GM18868 (cell line): ENCODE measurements at regions not wholly inside any gene's neighbourhood (a gene's known extent, or its start where the extent isn't known, plus 50 kb on each side); places are given as distances from the start of the nearest gene placed in this dataset.

Experiments
- ATAC-seq: cut with Tn5 transposase; IDR thresholded peaks from one replicate; pipeline ENCODE4 v1.9.1; 2021; ENCODE audit warnings: mild to moderate bottlenecking, moderate library complexity; ENCODE audit not compliant: unreplicated experiment

DNA sequence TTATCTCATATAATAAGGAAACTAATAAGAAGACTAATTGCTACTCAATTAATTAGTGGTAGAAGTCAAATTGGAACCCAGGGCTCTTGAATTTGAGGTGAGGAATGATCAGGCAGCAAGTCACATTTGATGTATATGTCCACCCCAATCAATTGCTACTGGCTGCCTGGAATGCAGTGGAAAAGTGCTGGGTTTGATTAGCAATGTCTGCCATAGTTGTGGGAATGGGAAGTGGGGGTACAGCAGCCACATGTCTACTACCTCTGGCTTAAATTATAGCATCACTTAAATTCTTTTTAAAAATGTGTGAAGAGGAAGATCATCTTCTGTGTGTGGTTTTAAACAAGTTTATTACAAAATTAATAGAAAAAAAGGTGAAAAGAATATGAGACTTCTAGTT lies 50.8 kb upstream of the NAV2 start:
- no peak for ATAC-seq

DNA sequence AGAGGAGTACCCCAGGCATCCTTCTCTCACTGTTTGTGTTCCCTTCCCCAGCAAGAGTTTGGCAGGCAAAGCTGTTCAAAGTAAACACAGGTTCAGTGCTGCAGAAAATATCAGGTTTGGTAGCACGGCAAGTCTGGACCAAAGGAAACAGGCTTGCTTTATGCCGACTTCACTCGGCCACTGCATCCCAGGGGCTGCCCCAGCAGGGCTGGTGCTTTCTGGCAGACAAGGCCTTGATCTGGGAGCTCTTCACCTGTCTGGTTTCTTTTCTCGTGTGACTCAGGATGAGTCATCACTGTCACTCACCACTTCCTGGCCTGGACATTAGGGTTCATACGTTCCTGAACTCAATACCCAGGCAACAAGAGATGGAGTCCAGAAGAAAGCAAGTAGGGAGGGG lies 52.6 kb upstream of the NAV2 start:
- peak; percentile 100 for ATAC-seq

DNA sequence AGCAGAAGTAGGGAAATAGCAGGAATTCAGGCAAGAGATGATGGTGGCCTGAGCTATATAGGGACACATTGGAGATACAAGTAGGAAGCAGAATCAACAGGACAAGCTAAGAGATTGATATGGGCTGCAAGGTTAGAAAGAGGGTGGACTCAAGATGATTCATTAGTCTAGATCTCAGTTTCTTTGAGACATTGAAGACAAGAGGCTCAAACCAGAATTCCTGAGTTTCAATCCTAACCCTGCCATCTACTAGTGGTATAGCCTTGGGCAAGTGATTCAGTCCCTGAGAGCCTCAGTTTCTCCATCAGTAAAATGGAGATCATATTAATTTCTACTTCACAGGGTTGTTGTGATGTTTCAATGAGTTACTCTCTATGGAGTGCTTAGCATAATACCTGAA lies 53.1 kb upstream of the NAV2 start:
- ATAC-seq = no peak

DNA sequence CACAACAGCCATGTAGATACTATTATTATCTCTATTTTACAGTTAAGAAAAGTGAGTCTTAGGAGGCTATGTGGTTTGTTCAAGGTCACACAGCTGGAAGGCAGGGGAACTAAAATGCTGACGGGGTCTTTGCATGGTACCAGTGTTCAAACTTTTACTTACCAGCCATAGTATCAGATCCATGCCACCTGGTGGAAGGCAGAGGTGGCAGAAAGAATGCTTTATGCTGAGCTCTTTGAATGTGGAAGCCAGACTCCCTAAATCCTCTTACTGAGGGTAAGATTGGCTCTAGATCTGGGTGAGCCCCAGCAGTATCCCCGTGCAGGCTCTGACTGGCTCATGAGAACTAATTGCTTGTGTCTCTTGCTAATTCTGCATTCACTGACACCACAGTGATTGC lies 54.3 kb upstream of the NAV2 start:
- ATAC-seq = no peak

DNA sequence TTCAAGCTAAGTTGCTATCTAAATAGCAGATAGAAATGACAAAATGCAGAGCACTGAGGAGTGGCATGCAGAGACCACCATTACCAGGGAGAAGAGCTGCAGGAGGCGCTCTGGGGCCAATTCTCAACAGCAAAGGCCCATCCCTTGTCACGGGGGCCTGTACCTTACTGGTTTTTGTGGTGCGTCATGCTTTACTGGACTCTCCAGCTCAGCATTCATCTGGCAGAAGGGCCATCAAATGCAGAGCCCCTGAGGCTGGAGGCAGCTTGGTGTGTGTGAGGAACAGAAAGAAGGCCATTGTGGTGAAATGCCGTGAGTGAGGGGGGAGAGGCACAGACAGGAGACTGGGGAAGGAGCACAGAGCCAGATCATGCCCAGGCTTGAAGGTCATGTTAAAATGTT lies 56.5 kb upstream of the NAV2 start:
- ATAC-seq = no peak

GRCh38 chr11:19652623-19653375 lies 59.8 kb upstream of the NAV2 start:
- no peak for ATAC-seq

- no peak for ATAC-seq
Observed at GRCh38 chr11:19651653-19652052, 61.0 kb upstream of the NAV2 start.

DNA sequence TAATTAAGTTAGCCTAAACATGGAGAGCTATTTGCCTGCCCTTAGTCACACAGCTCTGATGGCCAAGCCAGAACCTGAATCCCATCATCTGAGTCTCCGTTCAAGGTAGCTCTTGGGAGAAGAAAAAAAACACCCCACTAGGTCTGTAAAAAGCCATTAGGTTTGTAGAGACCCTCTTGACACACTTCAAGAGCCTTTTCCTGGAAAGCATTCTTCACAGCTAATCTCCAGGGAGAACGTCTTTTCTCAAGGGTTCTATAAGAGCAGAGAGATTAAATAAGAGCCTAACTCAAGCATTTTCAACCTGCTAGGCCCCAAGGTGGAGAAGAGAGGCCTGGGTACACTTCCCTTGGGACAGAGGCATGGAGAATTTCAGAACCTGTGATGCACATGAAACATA lies 61.6 kb upstream of the NAV2 start:
- no peak for ATAC-seq

DNA sequence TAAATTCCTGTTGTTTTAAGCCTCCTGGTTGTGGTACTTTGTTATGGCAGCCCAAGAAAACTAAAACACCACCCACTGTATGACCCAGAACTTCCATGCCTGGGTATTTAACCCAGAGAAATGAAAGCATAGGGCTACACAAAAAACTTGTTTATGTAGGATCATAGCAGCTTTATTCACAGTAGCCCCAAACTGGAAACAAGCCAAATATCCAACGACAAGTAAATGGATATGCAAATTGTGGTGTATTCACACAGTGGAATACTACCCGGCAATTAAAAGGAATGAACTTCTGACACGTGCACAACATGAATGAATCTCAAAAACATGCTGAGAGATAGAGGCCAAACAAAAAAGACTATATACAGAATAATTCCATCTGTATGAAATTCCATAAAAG lies 62.2 kb upstream of the NAV2 start:
- no peak for ATAC-seq

GRCh38 chr11:19649751-19650150 lies 62.9 kb upstream of the NAV2 start:
- no peak for ATAC-seq

- no peak for ATAC-seq
Observed at GRCh38 chr11:19648321-19648720, 64.3 kb upstream of the NAV2 start.

DNA sequence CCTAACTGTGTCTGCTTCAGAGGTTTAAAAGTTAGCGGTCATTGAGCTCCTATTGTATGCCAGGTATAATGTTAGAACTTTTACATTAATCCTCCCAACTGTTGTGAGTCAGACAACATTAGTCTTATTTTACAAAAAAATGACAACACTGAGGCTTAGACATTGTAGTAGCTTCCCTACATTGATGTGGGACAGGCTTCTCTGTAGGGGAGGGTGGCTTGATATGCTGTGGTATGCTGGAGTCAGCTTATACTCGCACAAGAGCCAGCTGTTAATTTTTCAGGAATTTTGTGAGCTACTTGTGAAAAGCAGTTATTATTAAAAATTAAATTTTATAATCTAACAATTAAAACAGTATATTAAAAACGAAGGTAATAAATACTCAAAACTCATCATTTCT lies 64.8 kb upstream of the NAV2 start:
- ATAC-seq = no peak

DNA sequence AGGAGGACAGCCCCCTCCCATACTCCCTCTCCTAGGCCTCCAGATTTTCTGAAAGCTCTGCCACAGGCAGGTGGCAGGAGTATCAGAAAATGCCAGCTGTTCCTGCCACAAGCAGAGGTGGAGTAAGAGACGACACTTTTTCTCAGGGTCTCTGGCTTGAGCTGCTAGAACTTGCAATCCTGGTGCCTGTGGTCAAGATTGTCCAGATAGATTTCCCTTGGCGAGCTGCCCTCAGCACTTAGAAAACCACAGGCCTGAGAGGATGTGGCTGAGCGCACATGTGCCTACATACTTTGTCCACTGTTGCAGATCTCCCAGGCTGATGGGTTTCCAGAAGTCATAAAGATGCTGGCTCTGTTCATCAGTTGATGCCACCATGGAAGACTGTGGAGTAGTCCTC lies 65.7 kb upstream of the NAV2 start:
- ATAC-seq = no peak

GRCh38 chr11:19646308-19646707 lies 66.3 kb upstream of the NAV2 start:
- ATAC-seq = no peak

DNA sequence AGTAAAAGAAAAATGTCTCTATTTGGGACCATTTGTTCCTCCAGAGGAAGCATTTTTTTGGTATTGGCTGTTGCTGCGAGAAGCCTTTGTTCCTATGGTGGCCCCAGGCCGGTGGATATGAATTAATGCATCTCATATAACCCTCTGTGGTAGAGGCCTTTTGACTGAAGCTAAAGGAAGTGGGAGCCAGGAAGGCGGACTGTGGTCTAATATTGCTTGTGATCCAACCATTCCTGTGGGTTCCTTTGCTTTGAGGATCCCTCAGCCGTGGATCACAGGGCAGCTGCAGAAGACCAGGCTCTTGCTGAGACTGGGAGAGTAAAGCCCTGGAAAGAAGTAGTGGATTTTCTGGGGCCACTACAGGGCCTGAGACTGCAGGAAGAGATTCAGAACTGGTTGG lies 68.3 kb upstream of the NAV2 start:
- no peak for ATAC-seq

GRCh38 chr11:19642185-19643158 lies 70.2 kb upstream of the NAV2 start:
- ATAC-seq = no peak

DNA sequence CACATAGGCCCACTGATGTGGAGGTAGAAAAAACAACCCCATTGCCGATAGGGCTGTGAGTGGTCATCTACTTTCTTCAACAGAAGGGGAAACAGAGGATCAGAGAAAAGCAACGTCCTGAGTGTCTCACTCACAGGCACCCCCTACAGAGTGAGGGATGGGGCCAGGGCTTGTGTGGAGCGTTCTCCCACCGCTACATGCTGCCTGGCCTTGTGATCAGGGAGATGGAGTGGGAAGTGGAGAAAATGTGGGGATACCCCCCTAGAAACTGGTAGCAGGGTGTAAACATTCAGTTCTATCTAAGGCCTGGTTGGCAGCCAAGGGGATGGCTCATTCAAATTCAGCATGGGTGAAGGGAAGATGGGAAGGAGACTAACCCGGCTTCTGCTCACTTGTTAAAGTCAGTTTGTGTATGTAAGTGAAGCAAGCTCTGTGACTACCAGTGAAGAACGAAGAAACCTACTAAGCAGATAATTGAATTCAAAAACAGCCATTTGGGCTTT lies 73.0 kb upstream of the NAV2 start:
- ATAC-seq = no peak

DNA sequence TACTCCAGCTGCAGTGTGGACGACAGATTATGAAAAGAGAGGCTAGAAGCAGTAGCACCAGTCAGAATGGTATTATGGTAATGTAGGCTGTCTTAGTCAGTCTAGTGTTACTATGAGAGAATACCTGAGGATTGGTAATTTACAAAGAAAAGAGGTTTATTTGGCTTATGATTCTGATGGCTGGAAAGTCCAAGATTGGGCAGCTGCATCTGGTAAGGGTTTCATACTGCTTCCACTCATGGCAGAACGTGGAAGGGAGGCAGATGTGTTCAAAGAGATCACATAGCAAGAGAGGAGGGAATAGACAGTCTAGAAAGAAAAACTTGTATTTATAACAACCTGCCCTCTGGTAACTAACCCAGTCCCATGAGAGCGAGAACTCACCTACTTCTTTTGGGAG lies 77.3 kb upstream of the NAV2 start:
- no peak for ATAC-seq

DNA sequence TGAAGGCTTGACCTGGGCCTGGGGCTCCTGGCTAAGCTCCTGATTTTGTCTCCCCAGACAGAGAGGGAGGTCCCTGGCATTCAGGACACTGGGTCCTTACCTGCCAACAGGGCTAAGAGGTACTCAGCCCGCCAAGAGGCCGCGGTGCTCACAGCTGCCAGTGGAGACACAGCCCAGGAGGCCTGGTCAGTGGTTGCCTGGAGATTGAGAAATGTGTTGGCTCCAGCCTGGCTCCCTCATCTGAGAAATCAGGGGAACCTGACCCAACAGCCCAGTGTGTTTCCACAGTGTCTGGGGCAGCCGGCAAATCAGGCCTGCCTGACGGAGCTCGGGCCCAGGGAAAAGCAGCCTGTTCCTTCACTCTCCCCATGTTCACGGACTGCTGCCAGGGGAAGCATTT lies 79.4 kb upstream of the NAV2 start:
- ATAC-seq = no peak

- no peak for ATAC-seq
Observed at GRCh38 chr11:19632499-19632834, 80.2 kb upstream of the NAV2 start.

GRCh38 chr11:19631712-19632498 lies 80.7 kb upstream of the NAV2 start:
- no peak for ATAC-seq
